NCI-H1694 (cell line): ENCODE measurements at regions not wholly inside any gene's neighbourhood (a gene's known extent, or its start where the extent isn't known, plus 50 kb on each side); places are given as distances from the start of the nearest gene placed in this dataset.
"Not testable (repeated sequence)": the region's sequence is repeated elsewhere in the genome, so short reads cannot be mapped to it uniquely, and the experiment has no call there.

Source experiments
- DNase-seq: peaks from one replicate; lab custom pipeline; 2025; lab: John Stamatoyannopoulos, UW

GRCh38 chr5:107068782-107069181, 602.0 kb downstream of the EFNA5 start:
- no peak for DNase-seq

DNA sequence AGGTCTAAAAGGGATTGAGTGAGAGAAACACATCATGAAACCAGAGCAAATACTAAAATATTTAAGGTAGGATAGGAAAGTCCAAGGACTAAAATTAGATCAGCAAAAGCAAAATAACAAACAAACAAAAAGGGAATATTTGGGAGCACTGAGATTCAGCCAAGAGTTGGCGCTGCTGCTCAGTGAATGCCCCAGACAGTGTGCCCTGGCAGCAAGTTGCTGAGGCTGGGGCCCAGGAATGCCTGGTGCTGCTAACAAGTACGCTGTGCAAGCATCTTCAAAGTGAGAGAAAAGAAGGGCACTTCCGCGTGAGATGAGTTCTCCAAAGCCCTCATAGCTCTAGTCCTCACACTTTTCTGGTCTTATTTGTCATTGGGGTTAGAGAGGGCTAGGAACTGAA, 603.3 kb downstream of the EFNA5 start:
- DNase-seq = no peak

DNA sequence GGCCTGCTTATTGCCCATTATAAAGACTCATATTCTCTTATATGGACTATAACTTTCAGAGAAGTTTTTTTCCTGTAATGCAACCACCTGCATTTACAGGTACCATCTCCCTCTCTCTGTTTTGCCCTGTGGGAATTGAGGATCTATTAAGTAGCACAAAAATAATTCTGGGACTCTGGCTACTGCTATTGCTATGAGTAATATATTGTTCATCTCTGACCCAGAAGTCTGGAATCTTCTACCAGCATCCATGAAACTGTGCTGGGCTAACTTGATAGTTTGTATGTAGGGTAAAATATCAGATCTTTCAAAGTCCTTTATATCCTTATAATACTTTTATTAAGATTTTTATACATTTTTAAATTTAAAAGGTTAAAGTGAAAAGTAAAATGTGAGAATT, 607.2 kb downstream of the EFNA5 start:
- DNase-seq = no peak

DNA sequence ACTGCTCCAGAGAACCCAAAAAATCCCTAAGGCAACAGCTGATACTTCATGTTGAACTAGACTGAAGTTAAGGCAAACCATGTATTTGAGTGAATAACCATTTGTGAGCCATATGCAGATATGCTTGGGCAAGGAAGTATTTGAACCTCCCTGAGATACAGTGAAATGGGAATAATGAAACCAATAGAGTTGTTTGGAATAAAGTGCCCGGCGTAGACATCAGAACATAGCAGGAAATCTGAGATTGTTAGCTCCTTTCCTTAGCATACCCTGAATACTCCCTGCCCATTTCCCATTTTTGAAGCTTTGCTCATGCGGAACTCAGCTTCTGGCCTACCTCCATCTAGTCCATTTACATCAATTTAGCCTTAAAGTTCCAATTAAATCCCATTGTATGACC, 611.9 kb downstream of the EFNA5 start:
- no peak for DNase-seq

DNA sequence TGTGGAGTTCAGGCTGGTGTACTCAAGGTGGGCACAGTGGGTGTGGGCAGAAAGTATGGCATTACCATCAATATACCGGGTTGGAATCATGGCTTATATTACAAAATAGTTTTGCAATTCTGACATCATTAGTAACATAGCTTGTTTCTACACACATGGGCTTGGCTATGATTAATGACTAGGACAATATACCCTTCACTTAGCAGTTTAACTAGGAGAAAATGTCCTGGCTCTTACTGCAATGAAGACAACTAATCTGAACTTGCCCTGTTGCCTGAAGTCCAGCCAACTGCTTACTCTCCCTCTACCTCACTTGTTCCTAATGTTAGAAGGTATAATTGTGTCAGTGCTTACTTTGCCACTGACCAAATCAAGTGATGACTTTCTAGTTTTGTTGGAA, 612.5 kb downstream of the EFNA5 start:
- no peak for DNase-seq

DNA sequence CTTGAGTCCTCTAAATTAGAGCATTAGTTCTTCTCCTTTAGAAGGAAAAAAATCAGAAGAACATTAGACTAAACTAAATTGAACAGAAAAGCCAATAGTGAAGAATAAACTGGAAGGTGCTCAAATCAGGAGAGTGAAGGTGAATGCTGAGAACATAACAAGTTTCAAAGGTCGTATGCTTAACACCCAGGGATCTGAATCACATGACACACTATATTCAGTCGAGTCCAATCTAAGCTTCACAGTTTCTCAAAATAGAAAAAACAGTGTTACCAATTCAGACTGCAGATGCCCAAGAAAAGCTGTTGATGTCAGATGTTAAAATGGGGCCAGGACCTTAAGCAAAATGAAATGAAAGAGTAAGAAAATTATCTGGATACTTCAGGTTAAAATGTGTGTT, 614.5 kb downstream of the EFNA5 start:
- DNase-seq = no peak

- DNase-seq = no peak
Measured at GRCh38 chr5:107047048-107047447, 623.7 kb downstream of the EFNA5 start.

GRCh38 chr5:107043665-107044064, 627.1 kb downstream of the EFNA5 start:
- no peak for DNase-seq

- no peak for DNase-seq
Measured at GRCh38 chr5:107040907-107041306, 629.8 kb downstream of the EFNA5 start.

GRCh38 chr5:107032629-107033028, 638.1 kb downstream of the EFNA5 start:
- no peak for DNase-seq

- DNase-seq = no peak
Measured at GRCh38 chr5:107028938-107029337, 641.8 kb downstream of the EFNA5 start.

GRCh38 chr5:107025712-107026497, 644.8 kb downstream of the EFNA5 start:
- no peak for DNase-seq

- DNase-seq = no peak
Measured at GRCh38 chr5:107023732-107024131, 647.0 kb downstream of the EFNA5 start.

DNA sequence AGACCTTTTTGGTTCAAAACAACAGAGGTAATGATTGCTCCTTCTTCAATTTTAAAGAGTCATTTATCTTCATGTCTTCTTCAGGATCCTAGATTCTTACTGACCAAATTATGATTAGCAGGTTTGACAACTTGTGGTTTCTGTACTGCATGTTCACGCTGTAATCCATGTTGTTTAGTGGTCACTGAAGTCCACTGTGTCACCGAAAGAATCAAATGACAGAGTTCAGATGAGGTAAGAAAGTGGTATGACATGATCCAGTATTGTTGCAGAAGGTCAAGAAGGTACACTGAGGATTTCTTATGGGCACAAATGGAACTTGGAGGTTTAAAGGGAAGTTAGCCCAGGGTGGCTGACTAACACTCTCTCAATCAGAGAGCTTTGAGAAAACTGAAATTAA, 649.2 kb downstream of the EFNA5 start:
- DNase-seq = no peak

- no peak for DNase-seq
Measured at GRCh38 chr5:107020626-107021025, 650.1 kb downstream of the EFNA5 start.

GRCh38 chr5:107017616-107018015, 653.1 kb downstream of the EFNA5 start:
- no peak for DNase-seq

- no peak for DNase-seq
Measured at GRCh38 chr5:107012371-107012770, 658.4 kb downstream of the EFNA5 start.

DNA sequence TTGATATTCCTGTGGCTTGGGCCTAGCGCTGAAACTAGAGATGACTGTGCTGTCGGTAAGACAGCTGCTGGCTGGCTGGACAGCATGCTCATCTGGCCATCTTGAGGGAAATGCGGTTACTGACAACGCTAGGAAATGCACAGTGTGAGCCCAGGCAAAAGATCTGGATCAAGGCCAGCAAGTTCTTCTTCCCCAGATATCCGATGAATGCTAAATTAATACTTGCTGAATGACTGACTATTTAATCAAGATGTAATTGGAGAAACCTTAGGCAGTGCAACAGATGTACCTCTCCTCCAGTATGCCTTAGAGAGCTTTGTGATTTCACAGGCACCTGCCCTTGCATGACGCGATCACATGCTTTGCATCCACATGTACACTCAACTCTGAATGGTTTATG, 659.1 kb downstream of the EFNA5 start:
- no peak for DNase-seq

DNA sequence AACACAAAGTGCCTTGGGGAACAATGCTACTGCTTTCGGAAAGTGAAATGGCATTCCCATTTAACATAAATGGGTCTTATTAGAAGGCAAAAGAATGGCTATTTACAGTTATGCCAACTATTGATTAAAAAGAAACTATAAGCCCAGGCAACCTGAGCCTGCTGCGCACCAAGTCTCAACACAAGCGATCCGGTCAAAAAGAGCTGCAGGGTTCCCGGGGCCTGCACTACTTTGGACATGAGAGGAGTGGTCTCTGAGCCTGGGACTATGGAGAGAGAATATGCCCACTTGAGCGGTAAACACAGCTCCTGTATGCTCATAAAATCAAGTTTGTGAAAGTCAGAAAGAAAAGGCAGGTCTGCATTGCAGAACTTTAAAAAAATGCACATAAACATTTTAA, 660.7 kb downstream of the EFNA5 start:
- no peak for DNase-seq

GRCh38 chr5:107005653-107006052, 665.1 kb downstream of the EFNA5 start:
- no peak for DNase-seq

DNA sequence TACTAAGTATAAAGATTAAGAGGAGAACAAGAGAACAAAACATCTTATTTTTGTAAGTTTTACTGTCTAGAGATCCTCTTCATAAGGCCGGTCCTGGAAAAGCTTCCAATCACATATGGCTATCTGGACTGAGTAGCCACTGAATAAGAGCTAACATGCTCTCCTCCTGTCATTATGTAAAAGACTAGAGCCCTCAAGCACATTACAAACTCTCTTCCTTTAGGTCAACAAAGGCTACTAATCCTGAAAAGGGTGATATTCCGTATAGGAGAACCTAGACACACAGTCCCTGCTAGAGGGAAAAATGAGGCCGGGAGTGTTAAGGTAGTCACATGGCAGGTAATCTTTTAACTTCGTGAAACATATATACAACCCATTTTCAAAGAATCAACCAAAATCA, 665.6 kb downstream of the EFNA5 start:
- DNase-seq = no peak

- DNase-seq = no peak
Measured at GRCh38 chr5:107002115-107002514, 668.6 kb downstream of the EFNA5 start.

- DNase-seq = not testable (repeated sequence)
Measured at GRCh38 chr5:106999506-106999905, 671.2 kb downstream of the EFNA5 start.

DNA sequence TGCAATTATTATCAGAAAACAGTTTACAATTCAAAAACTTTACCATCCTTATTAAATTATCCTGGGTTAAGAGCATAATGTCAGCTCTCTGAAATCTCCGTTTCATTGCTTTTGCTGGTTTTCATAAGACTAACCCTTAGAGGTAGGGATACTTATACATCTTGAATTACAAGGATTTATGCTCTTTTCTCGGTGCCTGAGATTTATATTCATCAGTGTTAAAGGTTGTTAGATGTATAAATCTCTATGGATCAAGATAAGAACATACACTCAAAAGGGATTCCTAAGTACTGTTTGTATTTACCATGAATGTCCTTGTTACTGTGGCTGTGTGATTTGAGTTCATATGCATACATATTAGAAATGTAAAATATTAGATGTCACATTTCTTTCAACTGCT, 684.7 kb downstream of the EFNA5 start:
- DNase-seq = no peak
